ENCODE measurements at regions not wholly inside any gene's neighbourhood (a gene's known extent, or its start where the extent isn't known, plus 50 kb on each side); places are given as distances from the start of the nearest gene placed in this dataset.
"Not testable (repeated sequence)": the region's sequence is repeated elsewhere in the genome, so short reads cannot be mapped to it uniquely, and the experiment has no call there.

DNA sequence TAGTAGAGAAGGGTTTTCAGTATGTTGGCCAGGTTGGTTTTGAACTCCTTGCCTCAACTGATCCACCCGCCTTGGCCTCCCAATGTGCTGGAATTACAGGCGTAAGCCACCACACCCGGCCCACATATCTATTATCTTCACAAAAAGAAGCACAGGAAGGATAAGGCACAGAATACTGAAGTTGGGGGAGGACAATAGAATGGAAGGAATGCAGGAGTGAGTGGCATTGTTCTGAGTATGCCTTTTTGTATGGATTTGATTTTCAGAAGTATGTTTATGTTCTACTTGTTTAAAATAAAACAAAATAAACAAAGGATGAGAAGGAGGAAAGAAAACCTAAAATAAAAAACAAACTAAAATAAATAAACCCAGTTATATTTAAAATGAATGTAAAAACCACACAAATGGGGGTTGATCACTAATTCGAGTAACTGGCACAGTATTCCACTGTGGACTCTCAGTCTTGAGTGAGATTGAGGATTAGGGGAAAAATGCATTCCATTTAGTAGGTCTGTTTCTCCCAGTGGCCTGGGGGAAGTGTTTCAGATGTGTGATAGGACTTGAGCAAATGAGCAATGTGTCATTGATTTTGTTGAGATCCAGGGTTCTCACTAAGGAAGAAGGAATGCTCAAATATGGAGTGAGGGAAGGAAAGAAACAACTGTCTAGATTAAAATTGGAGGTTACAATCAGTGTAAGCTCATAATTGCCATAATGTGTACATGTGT is 109.0 kb upstream of the C1QTNF7 start:
- DNase-seq (no peak), ATAC-seq (no peak)
- intact Hi-C loops (cut with DNase I, micrococcal nuclease): no loop called here

DNA sequence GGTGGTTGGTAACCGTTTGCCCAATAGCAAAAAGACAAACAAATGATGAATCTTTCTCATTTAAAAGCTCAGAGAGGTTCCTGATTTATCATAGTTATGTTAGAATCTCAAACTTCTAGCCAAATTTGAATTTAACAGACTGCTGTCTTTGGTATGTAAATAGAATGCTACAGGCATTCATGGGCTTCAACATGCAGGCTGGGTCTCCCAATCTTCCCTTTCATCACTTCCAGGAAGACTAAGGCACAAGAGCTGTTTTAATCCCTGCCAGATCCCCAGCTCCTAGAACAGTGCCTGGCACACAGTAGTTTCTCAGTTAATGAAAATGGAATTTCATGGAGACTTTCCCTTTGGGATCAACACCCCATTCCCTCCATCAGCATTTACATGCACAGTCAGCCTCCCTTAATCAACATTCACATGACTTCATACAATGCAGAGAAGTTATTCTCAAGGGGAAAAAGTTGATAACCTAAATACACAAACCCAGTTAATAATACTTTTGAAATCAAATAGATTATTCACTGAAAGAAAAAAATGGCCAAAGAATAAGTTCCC is 107.6 kb upstream of the C1QTNF7 start:
- no peak for ATAC-seq
- intact Hi-C loops (cut with DNase I, micrococcal nuclease): no loop called here
- no peak for DNase-seq

DNA sequence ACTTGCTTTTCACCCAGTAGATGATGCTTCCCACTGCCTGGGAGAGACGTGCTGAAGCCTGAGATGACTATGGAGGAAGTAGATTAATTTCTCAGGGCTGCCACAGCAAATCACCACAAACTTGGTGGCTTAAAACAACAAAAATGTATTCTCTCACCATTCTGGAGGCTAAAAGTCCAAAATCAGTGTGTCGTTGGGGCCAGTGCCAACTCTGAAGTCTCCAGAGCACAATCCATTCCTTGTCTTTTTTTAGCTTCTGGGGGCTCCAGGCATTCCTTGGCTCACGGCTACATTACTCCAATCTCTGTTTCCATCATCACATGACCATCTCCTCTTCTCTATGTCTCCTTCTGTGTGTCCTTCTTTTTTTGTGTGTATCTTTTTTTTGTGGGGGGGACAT is 105.8 kb upstream of the C1QTNF7 start:
- ATAC-seq: no peak
- intact Hi-C loops (cut with DNase I, micrococcal nuclease): no loop called here
- DNase-seq: no peak

DNA sequence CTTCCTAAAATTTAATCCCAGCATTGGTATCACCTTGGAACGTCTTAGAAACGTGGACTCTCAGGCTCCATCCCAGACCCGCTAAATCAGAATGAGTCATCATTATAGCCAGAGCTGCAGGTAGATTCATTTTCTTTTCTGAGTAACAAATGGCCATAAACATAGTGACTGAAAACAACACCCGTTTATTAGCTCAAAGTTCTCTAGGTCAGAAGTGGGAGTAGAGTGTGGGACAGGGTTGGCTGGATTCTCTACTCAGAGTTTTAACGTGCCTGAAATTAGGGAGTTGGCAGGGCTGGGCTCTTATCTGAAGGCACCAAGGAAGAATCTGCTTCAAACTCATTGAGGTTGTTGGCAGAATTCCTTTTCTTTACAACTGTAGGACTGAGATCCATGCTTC is 101.8 kb upstream of the C1QTNF7 start:
- ATAC-seq (peak; percentile 83), DNase-seq (no peak)
- intact Hi-C loops (cut with DNase I, micrococcal nuclease): no loop called here

DNA sequence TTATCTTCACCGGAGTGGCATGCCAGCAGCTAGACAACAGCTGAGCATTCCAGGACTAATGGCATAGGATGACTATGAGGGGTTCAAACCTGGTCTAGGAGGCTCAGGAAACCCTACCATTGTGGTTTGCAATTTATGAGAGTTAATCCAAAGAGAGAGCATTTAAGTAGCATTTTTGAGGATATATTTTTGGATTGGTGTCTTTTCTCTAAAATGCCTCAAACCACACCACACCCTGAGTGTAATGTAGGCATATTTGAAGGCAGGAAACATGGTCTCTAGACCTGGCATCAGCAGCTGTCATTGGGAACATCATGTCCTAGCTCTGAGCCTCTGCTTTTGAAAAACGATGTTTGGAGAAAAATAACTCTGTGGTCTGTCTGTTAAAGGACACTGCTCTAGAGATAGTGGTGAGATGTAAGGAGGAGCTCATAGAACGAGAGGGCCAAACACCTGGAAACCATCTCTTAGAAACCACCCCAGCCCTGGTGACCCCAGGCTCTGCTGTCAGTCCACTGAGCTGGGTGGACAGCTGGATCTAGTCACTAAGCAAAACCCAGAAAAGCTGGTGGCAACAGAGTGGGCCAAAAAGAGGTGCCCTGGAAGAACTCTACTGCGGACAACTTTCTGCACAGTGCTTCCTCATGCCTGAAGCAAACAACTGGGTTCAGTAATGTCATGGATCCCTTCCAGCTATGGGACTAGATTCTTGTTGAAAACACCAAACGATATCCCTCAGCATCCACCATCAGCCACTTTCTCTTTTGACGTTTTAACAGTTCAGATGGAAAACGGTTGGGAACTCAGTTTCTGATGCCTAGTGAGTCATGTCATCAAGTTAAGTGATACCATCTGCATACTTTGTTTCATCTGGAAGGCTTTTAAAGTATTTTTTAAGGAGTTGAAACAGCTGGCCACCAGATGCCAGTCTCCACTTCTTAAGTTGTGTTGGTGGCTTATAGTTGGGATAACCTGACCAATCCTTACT is 100.2 kb upstream of the C1QTNF7 start:
- intact Hi-C loops (cut with DNase I, micrococcal nuclease): no loop called here
- ATAC-seq: no peak
- no peak for DNase-seq

DNA sequence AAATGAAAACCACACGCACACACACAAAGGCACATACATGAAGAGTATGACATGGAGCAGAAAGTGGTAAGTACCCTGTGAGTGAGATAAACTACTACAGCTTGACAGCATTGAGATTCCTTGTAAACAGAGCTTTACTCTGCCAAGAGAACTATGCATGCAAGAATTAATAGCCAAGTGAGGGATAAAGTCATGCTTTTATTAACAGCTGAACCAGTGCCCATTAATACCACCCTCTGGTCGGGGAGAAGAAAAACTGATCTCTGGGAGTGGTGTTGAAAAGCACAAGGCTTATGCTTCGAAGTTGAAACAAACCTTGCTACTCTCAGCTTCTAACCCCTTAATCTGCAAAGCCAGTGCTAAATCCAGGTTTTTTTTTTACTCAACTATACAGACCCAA is 95.9 kb upstream of the C1QTNF7 start:
- intact Hi-C loops (cut with DNase I, micrococcal nuclease): no loop called here
- no peak for DNase-seq
- no peak for ATAC-seq

DNA sequence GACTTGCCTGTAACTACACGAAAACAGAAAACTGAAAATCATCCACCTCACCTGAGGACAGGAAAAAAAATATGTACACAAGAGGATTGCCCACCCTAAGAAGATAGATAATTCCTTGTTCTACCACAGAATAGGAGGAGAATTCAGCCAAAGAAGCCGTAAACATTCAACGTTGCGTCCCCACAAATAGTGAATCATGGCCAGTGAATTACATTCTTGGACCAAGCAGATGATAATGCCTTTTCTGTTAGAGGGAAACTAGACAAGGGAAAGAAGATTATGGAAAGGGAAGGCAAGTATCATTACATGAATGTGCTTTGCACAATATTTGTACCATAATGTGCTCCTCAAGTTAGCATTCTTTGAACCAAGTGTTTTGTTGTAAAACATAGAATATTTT is 95.5 kb upstream of the C1QTNF7 start:
- intact Hi-C loops (cut with DNase I, micrococcal nuclease): no loop called here

DNA sequence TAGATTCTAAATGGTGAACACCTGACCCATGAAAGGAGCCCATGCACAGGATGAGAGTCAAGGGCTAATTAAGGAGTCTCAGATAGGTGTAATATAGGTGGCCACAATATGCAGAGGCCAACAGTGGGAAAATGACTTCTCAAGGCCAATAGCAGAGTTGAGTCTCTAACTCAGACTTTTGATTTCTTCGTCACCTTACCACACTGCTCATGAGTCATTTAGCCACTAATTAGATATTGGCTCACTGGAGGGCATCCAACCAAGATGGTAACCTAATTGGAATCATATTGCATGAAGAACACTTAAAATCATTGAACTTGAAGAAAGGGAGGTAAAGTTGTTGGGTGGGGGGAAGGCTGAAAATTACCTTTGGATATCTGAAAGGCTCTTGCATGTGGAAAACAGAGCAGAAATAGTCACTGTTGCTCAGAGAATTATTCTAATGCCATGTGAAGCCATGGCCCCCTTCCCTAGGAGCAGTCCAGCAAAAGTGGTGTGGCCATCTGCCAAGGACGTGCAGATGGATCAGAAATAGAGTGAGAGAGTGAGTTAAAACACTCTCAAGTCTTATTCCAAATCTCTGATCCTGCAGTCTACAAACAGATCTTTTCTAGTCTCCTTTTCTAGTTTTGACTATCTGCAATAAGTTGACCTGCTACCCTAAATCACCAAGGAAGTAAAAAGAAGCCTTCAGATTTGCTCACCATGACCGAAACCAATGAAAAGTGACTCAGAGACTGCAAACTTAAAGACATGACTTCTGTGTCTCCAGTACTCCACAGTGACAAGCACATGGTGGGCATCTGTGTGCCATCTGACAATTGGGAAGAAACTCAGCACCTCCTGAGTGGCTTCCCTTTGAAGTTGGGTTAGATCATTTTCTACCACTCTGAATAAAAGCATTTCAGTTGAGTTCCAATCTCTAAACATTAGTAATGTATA is 93.9 kb upstream of the C1QTNF7 start:
- ATAC-seq (no peak), DNase-seq (no peak)
- intact Hi-C loops (cut with DNase I, micrococcal nuclease): no loop called here

More for the DNA sequence above, 95.5 kb upstream of the C1QTNF7 start:
- ATAC-seq (no peak), DNase-seq (no peak)

DNA sequence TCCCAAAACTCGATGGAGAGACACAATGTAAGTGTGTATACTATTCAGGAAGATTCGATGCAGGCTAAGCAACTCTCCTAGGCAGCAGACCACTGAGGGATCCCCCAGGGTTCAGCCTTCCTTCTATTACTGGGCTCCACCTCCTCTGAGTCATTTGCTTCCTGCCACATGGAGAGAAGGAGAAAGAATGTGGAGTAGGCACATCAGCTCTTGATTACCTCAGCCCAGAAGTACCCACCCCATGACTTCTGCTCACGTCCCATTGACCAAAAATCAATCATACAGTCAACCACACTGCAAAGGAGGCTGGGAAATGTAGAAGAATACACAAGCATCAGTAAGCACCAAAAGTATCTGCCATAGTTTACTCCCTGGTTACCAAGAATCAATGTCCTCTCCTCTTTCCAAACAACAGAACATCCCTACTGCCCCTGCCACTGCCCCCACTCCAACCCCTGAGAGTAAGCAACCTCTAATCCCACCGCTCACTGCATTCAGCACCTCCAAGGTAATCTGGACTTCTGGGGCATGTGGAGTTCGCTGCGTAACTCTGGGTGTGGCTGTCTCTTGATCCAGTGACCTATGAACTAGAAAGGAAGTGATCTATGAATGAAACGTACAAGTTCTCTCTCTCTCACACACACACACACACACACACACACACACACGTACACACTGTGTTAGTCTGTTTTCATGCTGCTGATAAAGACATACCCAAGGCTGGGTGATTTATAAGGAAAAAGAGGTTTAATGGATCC is 91.2 kb upstream of the C1QTNF7 start:
- ATAC-seq (peak; percentile 56), DNase-seq (no peak)
- intact Hi-C loops (cut with DNase I, micrococcal nuclease): no loop called here

DNA sequence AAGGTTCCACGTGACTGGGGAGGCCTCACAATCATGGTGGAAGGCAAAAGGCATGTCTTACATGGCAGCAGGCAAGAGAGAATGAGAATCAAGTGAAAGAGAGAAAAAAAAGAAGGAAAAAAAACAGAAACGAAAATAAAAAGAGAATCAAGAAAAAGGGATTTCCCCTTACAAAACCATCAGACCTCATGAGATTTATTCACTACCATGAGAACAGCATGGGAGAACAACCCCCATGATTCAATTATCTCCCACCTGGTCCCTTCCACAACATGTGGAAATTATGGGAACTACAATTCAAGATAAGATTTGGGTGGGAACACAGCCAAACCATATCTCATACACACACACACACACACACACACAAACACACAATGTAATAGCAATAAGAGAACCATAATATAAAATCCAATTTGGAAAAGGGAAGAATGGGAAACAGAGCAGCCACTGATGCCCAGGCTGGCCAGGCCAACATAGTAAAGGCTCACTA is 90.6 kb upstream of the C1QTNF7 start:
- ATAC-seq; DNase-seq; intact Hi-C loops (cut with DNase I, micrococcal nuclease): not testable (repeated sequence)

DNA sequence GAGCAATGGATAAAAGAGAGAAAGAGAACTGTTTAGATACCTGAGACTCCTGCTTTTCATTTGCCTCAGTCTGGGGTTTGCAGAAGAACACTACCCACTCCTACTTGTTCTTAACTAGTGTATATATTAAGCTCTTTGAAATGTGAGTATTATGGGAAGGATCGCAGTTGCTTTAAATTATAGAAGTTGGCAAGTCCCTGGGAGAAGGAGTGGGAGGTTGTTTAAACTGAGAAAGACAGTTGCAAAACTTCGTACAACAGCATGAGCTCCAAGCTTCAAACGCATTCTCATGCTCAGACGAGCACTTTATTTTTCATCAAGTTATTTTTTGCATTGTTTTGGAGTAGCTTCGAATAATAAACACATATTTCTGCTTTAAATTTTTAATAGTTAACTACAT is 88.1 kb upstream of the C1QTNF7 start:
- no peak for DNase-seq

DNA sequence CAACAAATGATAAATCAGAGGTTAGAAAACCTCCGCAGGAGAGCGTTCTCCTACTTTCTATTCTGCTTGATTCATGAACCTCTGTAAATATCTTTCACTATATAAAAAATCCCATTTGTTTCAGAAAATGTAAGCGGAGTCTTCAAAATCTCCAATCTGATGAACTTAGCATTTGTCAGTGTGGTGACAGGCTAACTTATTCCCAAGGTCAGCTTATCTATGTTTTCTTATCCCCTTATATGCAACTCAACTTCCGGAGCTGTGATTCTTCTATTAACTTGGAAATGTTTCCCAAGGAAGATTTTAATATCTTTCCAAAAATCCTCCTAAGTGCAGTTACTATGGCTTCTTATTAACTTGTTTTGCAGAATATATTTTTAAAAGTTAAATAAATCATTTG is 87.5 kb upstream of the C1QTNF7 start:
- intact Hi-C loops (cut with DNase I, micrococcal nuclease): no loop called here
- DNase-seq: no peak
- ATAC-seq: no peak

More for the DNA sequence above, 88.1 kb upstream of the C1QTNF7 start:
- ATAC-seq: no peak
- intact Hi-C loops (cut with DNase I, micrococcal nuclease): no loop called here

DNA sequence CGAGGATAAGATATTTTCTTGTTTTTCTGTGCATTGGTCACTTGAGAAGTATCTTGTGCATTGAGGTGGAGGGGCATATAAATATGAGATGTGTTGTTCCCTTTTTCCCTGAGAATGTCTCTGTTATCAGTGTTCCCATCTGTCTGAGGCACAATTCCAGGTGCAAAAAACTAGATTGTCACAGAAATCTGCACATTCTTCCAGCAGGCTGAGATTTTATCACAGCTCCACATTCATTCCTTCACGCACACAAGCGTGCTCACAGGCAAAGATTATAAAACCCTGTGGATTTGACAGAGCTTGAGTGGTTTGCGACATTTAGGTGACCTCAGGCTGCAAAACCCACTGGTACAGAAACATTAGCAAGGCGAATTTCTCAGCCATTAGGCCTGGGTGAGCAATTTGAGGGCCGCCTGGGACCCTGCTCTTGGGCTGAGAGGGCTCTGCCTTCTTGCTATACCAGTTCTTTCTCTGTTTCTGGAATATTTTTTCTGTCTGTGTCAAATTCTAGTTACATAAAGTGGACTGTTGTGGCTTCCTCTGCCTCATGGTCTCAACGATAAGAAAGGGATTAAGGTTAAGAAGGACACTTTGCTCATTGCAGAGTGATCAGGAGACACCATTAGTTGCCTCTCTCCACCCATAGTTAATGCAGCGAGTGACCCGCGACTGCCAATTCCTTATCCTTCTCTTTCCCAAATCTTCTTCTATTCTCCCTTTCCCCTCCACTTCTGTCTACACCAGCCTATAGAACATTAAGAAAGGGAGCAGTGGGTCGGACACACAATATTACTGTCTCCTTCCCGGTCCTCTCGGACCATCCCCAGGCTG is 86.7 kb upstream of the C1QTNF7 start:
- DNase-seq (no peak), ATAC-seq (no peak)
- intact Hi-C loops (cut with DNase I, micrococcal nuclease): no loop called here

DNA sequence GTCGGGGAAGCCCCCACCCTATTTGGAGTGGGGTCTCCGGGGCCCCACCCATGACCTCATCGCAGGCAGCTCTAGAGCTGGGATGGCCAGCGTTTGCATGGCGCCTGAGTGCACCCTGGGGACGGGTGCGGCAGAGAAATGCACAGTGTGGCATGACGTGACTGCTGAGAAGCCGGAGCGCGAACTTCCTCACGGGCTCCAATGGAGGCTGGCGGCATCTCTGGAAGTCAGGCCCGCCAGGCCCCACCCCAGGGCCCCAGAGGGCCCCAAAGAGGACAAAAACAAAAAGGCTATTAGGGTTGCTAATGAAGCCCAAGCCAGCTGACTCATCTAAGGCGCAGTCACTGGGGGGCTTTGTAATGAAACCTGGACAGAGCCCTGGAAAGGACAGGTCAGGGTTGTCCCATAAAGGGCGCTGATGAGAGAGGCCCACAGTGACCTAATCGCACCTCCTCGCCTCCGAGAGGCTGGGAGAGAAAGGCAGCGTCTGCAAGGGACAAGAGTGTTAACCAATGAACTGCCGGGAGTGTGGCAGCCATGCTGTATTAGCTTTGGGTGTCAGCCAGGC is 86.0 kb upstream of the C1QTNF7 start:
- no peak for DNase-seq
- no peak for ATAC-seq
- intact Hi-C loops (cut with DNase I, micrococcal nuclease): no loop called here

DNA sequence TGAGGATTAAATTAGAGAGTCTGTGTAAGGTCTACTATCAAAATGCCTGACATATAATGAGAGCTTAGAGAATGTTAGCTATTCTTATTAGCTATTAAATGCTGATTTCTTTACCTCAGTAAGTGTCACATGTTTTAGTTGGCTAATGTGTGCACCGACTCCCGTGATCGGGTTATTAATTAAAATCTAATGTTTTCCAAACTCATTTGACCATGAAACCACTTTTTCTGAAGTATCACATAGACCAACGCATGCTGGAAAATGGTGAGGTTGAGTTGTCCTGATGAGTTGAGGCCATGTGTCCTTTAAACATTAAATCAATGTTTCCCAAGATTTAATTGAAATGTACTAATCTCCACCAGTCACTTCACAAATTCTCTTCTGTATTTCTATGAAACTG is 84.8 kb upstream of the C1QTNF7 start:
- no peak for ATAC-seq
- intact Hi-C loops (cut with DNase I, micrococcal nuclease): no loop called here

DNA sequence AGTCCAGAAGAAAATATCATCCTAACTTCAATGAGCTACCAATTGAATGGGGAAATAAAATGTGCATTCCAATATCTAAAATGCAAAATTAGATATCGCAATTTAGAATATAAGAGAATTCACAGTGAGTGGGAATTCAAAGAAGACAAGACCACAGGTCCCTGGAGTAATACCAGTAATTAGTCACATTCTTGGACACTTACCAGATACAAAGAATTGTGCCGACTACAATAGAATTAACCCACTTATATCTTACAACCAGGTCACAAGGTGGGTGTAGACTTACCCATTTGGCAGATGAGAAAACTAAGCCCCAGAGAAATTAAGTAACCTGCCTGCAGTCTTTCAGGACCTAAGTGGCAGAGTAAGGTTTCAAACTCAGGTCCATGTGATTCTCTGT is 84.3 kb upstream of the C1QTNF7 start:
- DNase-seq (no peak), ATAC-seq (no peak)
- intact Hi-C loops (cut with DNase I, micrococcal nuclease): no loop called here

More for the DNA sequence above, 84.8 kb upstream of the C1QTNF7 start:
- no peak for DNase-seq

DNA sequence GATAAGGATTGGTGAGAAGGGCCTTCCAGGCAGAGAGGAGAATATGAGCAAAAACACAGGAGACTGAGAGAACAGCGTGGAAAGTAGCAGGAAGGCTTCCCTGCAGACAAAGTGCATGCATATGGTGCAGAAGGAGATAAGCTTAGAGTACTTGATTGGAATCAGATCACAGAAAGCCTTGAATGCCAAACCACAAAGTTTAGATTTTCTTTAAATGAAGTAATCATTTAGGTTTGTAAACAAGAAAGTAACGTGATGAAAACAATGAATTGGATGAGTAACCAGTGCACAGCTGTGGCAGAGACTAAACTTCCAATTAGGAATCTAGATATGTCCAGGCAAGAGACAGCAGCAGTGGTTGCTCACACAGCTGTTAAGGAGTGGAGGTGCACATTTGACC is 83.8 kb upstream of the C1QTNF7 start:
- DNase-seq (no peak), ATAC-seq (no peak)
- intact Hi-C loops (cut with DNase I, micrococcal nuclease): no loop called here
